OCI-LY3 (cell line): ENCODE measurements at regions not wholly inside any gene's neighbourhood (a gene's known extent, or its start where the extent isn't known, plus 50 kb on each side); places are given as distances from the start of the nearest gene placed in this dataset.

Source experiments
- H2AFZ ChIP-seq: fragments of 200-600, 300-600 bp; shearing (Covaris generic); 2 replicates; pipeline ENCODE4 v1.6.0; 2014; ENCODE audit warnings: antibody characterized with exemption, low read depth, low read length
- H3K27ac ChIP-seq: fragments of 200-600, 300-600 bp; sonication (generic); 2 replicates; pipeline ENCODE4 v1.5.1; 2014; ENCODE audit warnings: mild to moderate bottlenecking, low read length, moderate library complexity, mixed read lengths
- H3K27me3 ChIP-seq: fragments of 200-600, 300-600 bp; sonication (generic); 2 replicates; pipeline ENCODE4 v1.6.1; 2014; ENCODE audit warnings: low read depth, low read length, mixed read lengths
- H3K36me3 ChIP-seq: fragments of 200-600, 300-600 bp; sonication (generic); replicated peaks from 2 replicates; pipeline ENCODE3; 2014; ENCODE audit warnings: low read depth, low read length, mixed read lengths
- H3K4me1 ChIP-seq: fragments of 300-600, 200-600 bp; sonication (generic); 2 replicates; pipeline ENCODE4 v1.6.1; 2014; ENCODE audit warnings: low read length, mixed read lengths
- H3K4me2 ChIP-seq: fragments of 200-600, 300-600 bp; sonication (generic); 2 replicates; pipeline ENCODE4 v1.6.1; 2014; ENCODE audit warnings: low read length, mixed read lengths
- H3K4me3 ChIP-seq: fragments of 300-600, 200-600 bp; sonication (generic); 2 replicates; pipeline ENCODE4 v1.5.1; 2014; ENCODE audit warnings: antibody characterized with exemption, mild to moderate bottlenecking, low read length, moderate library complexity
- H3K79me2 ChIP-seq: fragments of 300-600, 200-600 bp; shearing (Covaris generic); 2 replicates; pipeline ENCODE4 v1.6.1; 2014; ENCODE audit warnings: mild to moderate bottlenecking, low read length, mixed read lengths
- H3K9ac ChIP-seq: fragments of 300-600, 200-600 bp; shearing (Covaris generic); 2 replicates; pipeline ENCODE4 v1.6.0; 2014; ENCODE audit warnings: mild to moderate bottlenecking, low read length, moderate library complexity
- H3K9me3 ChIP-seq: fragments of 200-600, 300-600 bp; shearing (Covaris generic); 2 replicates; pipeline ENCODE4 v1.6.1; 2014; ENCODE audit warnings: low read length, mixed read lengths; ENCODE audit not compliant: insufficient read depth
- H4K20me1 ChIP-seq: fragments of 200-600, 300-600 bp; sonication (generic); 2 replicates; pipeline ENCODE4 v1.6.1; 2016; ENCODE audit warnings: low read length, mixed read lengths; ENCODE audit not compliant: insufficient read depth
- CTCF ChIP-seq: fragments of 200-600, 300-600 bp; sonication (generic); IDR thresholded peaks from 2 replicates; pipeline ENCODE4 v1.5.1; 2014; ENCODE audit warnings: antibody characterized with exemption, low read length, low read depth
- EZH2phosphoT487 ChIP-seq: fragments of 200-600 bp; shearing (Covaris generic); IDR thresholded peaks from 2 replicates; pipeline ENCODE4 v1.6.1; 2018; ENCODE audit warnings: antibody characterized with exemption, mixed run types, low read depth

- no peak overlapping the region for H3K4me2 ChIP-seq
- H2AFZ ChIP-seq: no peak overlapping the region
- no peak overlapping the region for H3K4me3 ChIP-seq
- H4K20me1 ChIP-seq: no peaks in the 10 kb centered on the region
- no peak overlapping the region for H3K9ac ChIP-seq
- TF ChIP-seq CTCF: no peak
- TF ChIP-seq EZH2phosphoT487: no peak
- H3K4me1 ChIP-seq: no peaks in the 10 kb centered on the region
- no peaks in the 10 kb centered on the region for H3K27me3 ChIP-seq
- no peaks in the 10 kb centered on the region for H3K36me3 ChIP-seq
- H3K27ac ChIP-seq: no peak overlapping the region
- H3K9me3 ChIP-seq: no peaks in the 10 kb centered on the region
- no peaks in the 10 kb centered on the region for H3K79me2 ChIP-seq
Observed at GRCh38 chr20:12395353-12395752, 477.7 kb downstream of the BTBD3 start.

- no peak for TF ChIP-seq EZH2phosphoT487
- TF ChIP-seq CTCF: no peak
- H2AFZ ChIP-seq: no peak overlapping the region
- no peaks in the 10 kb centered on the region for H3K4me1 ChIP-seq
Observed at GRCh38 chr20:12395760-12396159, 478.1 kb downstream of the BTBD3 start.

GRCh38 chr20:12399110-12399836 is 481.6 kb downstream of the BTBD3 start:
- no peak overlapping the region for H2AFZ ChIP-seq
- H3K4me1 ChIP-seq: no peaks in the 10 kb centered on the region
- H3K9me3 ChIP-seq: no peaks in the 10 kb centered on the region
- no peak overlapping the region for H3K4me3 ChIP-seq
- H3K27ac ChIP-seq: no peak overlapping the region
- no peak overlapping the region for H3K9ac ChIP-seq
- H3K4me2 ChIP-seq: no peak overlapping the region
- TF ChIP-seq EZH2phosphoT487 (no peak), CTCF (no peak)
- no peaks in the 10 kb centered on the region for H3K36me3 ChIP-seq
- H3K79me2 ChIP-seq: no peaks in the 10 kb centered on the region
- H3K27me3 ChIP-seq: no peaks in the 10 kb centered on the region
- H4K20me1 ChIP-seq: no peaks in the 10 kb centered on the region

More at GRCh38 chr20:12395760-12396159, 478.1 kb downstream of the BTBD3 start:
- H3K27ac ChIP-seq: no peak overlapping the region
- H3K4me2 ChIP-seq: no peak overlapping the region
- no peaks in the 10 kb centered on the region for H3K36me3 ChIP-seq
- no peaks in the 10 kb centered on the region for H3K79me2 ChIP-seq
- H4K20me1 ChIP-seq: no peaks in the 10 kb centered on the region
- H3K27me3 ChIP-seq: no peaks in the 10 kb centered on the region
- H3K4me3 ChIP-seq: no peak overlapping the region
- no peaks in the 10 kb centered on the region for H3K9me3 ChIP-seq
- no peak overlapping the region for H3K9ac ChIP-seq

GRCh38 chr20:12404941-12405340 is 487.2 kb downstream of the BTBD3 start:
- Histone ChIP-seq H3K9me3 (peaks cover 5% of the 10 kb centered on the region; the same call in 1 of the 2 replicates), H3K4me1 (no peaks in the 10 kb centered on the region), H3K4me2 (no peak overlapping the region), H3K36me3 (no peaks in the 10 kb centered on the region), H3K27me3 (no peaks in the 10 kb centered on the region), H2AFZ (no peak overlapping the region), H3K9ac (no peak overlapping the region), H3K79me2 (no peaks in the 10 kb centered on the region), H3K4me3 (no peak overlapping the region), H3K27ac (no peak overlapping the region), H4K20me1 (no peaks in the 10 kb centered on the region)
- TF ChIP-seq CTCF (no peak), EZH2phosphoT487 (no peak)
